HG03354 (cell line): ENCODE measurements at regions not wholly inside any gene's neighbourhood (a gene's known extent, or its start where the extent isn't known, plus 50 kb on each side); places are given as distances from the start of the nearest gene placed in this dataset.

Experiments
- ATAC-seq: cut with Tn5 transposase; IDR thresholded peaks from one replicate; pipeline ENCODE4 v1.9.1; 2021; ENCODE audit warnings: mild to moderate bottlenecking; ENCODE audit not compliant: unreplicated experiment, poor library complexity, severe bottlenecking

DNA sequence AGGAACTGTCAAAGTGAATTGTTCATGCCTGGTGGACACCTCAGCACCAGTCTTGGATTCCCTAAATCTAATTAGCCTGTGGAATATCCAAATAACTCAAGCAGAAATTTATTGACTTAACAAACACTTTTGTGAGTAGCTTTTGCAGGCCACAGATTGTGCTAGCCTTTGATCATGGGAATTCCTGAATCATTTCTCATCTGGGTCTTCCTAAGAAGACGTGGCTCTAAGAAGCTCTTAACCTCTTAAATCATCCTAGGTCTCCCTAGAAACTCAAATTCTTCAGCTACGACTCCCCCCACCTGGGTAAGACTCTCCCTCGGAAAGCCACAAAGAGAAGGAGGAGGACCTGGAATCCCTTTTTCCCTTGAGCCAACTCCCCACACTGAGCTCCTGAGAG lies 53.8 kb upstream of the PSEN2 start:
- no peak for ATAC-seq

DNA sequence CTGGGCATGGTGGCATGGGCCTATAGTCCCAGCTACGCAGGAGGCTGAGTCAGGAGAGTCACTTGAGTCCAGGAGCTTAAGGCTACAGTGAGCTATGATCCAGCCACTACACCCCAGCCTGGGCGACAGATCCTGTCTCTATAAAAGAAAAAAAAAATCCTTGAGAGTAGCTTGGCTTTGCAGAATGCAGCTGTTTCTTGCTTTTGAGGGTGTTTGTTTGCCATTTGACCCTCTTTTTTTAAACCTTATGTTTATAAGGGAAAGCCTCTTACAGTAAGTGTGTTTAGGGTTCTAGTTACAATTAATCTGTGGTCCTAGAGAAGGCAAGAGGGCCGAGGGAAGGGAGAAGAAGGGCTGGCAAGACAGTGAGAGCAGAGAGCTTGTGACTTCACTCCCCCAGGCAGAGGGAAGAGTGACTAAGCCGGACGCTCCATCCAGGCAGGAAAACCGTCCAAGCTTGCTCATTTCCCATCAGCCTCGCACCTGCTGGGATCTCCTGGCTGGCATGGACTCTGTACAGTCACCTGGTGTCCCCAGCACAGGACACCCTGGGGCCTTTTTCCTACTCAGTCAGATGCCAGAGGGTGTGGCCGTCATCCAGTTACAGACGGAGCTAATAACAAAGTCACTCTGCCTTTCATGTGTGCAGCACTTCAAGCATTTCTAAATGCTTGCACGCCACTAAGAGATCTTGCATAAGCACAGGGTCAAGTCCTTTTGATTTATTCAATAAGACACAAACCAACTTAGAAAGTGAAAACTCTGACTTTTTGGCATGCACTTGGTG lies 55.5 kb upstream of the PSEN2 start:
- ATAC-seq, result no peak

DNA sequence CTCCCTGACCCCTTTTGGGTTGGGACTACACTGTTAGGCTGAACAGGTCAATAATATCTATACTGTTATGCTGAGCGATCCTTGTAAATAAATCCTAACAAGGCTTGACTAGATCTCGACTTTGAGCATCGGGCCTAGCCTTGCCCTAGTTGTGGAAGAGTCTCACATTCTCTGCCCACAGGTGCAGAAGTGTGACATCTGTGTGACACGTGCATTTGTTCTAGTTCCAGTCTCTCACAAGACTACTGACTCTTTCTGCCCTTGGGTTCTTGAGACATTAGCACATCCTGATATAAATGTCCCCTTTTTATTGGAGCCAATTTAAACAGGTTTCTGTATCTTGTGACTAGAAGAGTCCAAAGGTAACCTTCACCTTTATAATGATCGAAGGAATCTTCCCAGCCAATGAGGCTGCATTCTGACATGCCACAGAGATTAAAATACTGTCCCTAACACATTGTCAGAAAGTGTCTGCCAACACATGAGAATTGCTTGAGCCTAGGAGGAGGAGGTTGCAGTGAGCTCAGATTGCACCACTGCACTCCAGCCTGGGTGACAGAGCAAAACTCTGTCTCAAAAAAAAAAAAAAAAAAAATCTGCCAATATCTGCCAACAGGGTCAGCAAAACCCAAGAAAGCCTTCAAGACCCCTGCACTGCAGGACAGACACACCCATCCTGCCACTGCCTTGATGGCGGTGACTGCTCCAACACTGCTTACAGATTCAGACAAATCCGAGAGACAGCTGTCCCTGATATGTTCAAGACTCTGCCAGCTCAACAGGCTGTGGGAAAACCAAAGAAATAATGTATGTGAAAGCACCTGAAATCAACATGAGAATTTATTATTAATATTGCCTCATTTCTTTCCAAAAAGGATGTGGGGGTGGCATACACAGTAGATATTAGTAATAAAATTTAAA lies 56.5 kb upstream of the PSEN2 start:
- no peak for ATAC-seq

DNA sequence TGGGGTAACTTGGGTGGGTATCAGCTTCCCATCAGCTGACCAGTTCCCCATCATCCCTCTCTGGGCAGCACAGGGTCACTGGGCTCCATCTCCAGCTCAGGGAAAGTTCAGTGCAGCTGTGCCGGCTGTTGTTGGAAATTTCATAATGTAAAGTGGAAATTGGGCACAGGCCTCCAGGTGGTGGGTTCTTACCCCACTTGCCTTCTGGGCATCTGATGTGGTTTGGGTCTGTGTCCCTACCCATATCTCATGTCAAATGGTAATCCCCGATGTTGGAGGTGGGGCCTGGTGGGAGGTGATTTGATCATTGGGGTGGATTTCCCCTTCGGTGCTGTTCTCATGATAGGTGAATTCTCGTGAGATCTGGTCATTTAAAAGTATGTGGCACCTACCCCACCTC lies 59.7 kb upstream of the PSEN2 start:
- no peak for ATAC-seq

DNA sequence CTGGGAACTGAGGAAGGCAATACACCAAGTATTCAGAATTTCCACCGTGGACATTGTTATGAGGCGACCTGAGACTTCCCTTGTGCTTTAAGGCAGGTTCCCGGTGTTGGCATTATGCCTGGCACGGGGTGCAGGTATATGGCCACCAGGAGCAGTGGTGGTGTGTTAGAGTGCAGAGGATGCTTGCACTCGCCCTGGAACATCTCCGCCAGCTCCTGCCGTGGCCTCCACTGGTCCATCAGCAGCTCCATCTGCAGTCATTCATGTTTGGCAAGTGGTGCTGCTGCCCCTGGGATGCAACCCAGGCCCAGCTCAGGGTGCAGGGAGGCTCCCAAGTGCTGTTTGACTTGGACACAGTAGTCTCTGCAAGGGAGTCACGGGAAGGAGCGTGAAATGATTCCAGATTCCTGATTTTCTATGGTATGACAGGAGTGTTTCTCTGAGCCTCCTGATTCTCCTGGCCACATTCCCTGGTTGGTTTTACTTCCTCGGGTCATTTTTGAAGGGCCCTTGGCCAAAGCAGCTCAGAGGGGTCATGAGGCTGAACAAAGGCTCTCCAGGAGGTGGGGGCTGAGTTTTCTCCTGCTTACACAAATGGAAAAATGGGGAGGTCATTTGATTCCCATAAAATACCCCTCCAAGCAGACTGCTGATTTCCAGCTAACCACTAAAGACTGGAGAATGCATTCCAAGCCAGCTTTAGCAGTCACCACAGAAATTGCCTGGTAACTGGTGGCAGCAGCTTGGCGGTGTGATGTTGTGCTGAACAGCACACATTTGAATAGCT lies 60.4 kb upstream of the PSEN2 start:
- ATAC-seq, result no peak

DNA sequence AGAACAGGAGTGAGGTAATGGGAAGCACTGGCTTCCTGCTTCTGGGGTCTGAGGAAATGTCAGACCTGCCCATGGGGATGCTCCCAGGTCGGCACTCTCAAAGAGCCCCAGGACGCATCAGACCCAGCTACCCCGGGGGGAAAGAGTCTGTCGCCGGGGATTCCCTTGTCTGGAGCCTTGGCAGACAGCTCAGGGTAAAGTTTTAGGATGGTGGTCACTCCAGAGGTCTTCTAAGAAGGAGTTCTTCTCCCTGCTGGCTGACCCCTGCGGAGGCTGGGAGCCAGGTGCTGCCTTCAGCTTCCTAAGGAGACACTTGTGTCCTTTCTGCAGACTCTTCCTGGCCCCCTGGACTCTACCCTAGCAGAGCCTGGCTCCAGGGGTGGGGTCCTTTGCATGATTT lies 61.9 kb upstream of the PSEN2 start:
- no peak for ATAC-seq

DNA sequence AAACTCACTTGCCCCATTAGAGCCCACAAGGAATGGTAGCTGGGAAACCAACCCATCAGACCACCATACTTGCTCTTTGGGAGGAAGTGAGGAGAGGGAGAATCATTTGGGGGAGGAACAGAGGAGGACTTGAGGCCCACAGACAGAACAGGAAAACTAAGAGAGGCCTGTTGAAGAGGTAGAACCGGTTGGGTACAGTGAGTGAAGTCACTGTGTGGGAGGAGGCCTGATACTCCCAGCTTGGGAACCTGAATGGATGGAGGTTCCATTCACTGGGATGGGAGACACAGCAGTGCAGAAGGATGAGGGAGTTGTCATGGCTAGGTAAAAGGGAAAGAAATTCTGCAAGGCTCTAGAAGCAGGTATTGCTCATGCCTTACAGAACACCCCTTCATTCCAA lies 63.4 kb upstream of the PSEN2 start:
- ATAC-seq, result no peak

DNA sequence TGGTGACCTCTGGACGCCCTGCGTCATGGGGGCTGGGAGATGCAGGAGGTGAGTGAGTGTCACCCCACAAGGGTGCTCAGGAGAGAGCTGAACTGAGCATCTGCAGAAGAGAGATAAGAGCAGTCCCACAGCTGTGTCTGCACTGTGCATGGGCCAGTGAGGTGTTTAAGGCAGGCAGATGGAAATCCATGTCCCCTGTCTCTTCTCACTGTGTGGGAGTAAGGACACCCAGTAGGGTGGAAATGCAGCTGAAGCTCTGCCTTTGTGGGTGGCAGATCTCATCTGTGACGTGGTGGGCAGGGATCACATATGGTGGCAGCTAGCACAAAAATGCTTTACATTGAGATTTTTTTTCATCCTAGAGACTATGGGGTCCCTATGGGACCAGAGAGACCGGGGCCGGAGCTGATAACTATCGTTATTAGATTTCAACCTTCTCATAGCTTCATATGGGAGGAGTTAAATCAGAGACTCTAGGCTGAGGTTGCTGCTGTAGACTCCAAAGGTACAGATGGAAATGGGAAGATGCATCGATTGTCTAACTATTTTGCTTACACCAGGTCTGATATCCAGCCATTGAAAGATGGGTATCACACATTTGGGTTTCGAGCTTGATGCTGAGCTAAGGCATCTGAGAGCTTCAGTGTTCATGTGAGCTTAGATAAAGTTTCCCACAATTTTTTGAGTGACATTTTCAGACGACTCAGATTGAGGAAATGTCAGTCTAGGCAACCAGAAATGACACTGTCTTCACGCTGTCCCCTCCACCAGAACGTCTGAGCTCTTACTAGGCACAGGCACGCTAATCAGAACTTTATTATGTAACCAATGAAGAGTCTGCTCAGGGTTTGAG lies 65.3 kb upstream of the PSEN2 start:
- ATAC-seq, result no peak

DNA sequence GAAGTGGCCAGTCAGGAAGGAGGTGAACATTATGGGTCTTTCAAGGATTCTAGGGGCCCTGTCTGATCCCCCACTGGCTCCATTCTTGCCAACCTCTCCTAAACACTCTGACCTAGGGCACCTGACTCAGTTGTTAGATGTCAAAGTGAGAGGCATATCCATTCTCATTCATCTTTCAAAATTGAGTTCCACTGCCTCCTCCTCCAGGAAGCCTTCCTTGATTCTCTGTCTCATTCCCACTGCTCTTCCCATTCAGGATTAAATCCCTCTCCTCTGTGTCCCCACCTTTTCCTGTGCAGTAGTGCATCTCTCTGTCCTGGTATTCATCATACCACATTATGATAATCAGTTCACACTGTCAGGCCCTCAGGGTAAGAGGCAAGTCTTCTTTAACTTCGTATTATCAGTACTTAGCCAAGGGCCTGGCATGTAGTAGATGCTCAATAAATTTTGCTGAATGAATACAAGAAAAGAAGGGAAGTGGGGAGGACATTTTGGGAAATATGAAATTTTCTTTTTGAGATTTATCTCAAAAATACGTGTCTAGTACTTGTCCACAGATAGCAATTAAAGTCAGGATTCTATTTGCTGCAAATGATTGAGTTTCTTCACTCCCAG lies 61.8 kb upstream of the ITPKB start:
- no peak for ATAC-seq

DNA sequence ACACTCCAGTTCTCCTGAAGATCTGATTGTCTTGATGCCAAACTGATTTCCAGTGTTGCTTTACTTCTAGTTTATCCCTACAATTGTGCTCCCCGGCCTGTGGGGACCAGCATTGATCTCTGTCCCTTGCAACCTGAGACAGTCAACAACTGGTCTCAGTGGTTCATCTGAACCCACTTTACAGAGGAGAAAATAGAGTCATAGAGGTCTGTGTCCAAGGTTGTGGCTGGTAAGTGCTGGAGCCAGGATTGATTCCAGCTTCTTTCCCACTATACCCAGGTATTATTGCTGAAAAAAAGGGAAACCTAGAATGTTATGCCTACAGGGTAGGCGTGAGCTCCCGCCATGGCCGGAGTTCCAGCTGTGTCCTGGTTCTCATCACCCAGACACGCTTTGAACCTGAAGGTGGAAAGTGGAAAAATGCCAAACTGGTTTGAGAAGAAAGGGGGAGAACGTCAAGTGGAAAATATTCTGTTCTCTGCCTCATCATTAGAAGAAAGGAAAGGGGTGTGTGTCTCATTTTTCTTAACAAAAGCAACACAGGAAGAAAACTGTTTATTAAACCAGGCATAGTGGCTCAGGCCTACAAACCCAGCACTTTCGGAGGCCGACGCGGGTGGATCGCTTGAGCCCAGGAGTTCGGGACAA lies 60.7 kb upstream of the ITPKB start:
- ATAC-seq, result no peak

DNA sequence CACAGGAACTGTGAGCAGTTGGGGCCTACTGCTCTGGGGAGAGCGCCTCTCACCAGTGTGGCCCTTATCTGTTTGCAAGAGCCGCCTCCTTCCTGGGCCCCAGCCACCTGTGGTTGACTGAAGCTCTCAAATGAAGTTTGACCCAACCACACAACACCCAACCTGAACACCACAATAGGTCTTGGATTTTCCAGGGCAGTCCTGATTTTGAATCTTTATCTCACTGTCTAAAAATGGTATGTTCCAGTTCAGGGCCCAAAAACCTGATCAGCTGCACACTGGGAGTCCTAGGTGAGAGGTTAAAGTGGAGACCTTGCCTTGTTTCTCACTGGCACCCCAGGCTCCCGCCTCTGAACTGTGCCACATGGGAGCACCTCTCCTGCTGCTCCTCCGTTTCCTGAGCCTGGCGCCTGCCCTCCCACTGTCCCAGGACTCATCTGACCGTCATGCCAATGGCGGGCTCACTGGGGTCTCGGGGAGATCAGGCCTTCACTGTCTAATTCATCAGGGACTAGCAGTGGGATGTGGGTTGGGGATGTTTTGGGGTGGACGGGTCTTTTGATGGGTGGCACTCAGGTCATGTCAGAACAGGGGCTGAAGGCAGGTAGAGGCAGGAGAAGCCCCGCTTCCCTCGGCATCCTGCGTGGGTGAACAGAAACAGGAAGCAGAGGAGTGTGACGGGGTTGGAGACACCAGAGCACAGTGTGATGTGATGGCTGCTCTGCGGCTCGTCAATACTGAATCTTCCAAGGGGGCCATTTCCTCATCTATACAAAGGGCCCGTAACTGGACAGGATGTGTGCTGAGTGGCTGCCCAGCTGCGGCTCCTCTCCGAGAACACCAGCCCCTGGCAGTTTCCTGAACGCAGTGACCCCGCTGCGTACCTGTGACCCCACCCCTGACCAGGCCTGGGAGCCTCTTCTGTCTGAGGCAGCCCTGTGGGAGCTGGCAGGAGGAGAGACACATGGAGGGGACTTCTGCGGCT lies 59.6 kb upstream of the ITPKB start:
- ATAC-seq, result peak; percentile 56

DNA sequence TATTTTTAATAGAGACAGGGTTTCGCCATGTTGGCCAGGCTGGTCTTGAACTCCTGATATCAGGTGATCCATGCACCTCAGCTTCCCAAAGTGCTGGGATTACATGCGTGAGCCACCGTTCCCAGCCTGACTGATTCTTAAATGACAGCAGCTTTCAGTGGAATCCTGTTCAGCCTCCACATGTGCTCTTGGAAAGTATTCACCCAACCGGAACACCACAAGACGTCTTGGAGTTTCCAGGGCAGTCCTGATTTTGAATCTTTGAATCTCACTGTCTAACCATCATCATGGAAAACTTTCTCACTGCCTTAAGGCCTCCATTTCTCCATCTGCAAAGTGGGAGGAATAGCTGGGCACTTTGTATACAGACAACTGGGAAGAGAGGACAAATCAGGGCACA lies 58.1 kb upstream of the ITPKB start:
- ATAC-seq, result no peak

DNA sequence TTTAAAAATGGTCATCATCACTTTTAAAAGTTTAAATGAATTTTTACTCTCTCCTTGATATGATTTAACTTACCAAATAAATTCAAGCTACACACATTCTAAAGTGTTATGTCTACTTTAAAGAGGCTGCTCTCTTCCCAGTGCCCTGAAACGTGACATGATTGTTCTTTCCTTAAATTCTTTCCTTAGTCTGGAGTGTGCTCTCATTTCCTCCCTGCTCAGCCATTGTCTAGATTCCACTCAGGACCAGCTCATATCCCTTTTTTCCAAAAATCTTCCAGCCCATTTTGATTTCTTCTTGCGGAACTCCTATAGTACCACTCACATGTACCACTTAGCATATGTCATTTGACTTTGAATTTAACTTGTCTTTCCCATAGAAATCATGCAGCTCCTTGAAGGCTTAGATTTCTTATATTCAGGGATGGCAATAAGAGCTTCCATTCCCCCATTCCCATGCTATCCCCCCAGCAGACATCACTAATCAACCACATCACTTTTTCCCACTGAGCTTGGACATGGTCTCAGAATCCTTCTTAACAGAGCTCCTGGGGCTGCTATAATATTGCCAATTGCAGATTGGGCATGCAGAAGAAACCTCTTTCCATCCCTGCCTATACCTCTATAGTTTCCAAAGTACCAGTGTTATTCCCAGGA lies 54.7 kb upstream of the ITPKB start:
- no peak for ATAC-seq

DNA sequence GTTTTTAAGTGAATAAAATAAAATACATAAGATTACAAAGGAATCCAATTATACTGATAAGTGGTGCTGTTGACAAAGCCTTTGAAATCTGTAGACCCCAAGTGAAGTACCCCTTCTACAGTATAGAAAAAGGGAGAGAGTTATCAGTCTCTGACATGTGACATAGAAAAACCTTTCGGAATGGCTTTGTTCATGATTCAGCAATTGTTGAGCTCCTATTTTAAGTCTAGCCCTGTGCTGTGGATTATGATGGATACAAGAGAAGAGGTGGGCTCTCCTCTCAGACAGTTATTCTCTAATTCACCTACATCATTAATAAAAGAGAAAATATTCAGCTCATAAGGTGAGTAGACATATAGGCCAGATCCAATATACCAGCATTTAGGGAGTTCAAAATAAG lies 53.3 kb upstream of the ITPKB start:
- no peak for ATAC-seq

DNA sequence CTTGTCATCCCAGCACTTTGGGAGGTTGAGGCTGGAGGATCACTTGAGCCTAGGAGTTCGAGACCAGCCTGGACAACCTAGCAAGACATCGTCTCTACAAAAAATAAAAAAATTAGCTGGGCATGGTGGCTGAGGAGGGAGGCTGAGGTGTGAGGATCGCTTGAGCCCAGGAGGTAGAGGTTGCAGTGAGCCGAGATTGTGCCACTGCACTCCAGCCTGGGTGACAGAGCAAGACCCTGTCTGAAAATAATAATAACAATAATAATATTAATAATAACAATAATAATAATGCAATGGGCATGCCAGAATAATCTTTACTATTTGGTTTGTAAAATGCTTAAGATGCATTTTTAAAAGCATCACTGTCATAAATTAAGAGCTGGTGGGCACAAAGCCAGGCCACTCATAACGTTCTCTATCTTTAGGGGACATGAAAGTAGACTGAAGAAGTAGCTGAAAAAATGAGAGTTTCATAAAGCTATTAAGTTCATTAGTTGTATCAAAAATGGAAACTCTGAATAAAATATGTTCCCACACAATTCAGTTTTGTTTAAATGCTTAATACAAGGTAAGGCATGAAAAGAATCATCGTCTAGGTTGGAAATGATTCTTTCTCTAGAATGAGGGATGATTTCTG lies 51.6 kb upstream of the ITPKB start:
- no peak for ATAC-seq

DNA sequence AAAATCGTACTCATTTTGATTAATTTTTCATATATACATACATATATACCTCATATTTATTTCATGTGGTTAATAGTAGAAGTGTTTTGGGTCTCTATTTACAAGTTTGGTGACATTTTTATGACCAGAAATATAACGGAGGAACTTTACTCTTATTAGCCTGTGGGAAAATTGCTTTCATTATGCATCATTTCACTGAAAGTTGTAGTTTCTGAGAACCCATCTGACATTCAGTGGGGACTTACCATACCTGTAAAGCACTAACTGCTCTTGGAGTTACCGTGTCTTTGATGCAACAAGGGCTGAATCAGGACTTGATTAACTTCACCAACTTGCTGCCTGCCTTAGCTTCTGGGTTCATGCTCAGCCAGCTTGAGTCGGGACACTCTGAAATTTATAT lies 49.9 kb upstream of the ITPKB start:
- no peak for ATAC-seq
